IMR-90 (cell line): ENCODE measurements at regions not wholly inside any gene's neighbourhood (a gene's known extent, or its start where the extent isn't known, plus 50 kb on each side); places are given as distances from the start of the nearest gene placed in this dataset.

Experiments used
- ATAC-seq: fragments of 200-7000 bp; cut with Tn5 transposase; 2 replicates; pipeline ENCODE4 v1.9.1; 2020; ENCODE audit warnings: low read depth, mild to moderate bottlenecking, moderate library complexity
- BruUV-seq: library from RNA; stranded (reverse); fragments of 400-500 nt; replicated peaks from 2 replicates; lab custom pipeline; 2021; lab: Mats Ljungman, UMichigan
- CTCF ChIA-PET: fragments of 300-600 bp; formaldehyde crosslinking; extraction: SDS; loops from one replicate; lab custom pipeline; 2021; ENCODE audit warnings: antibody characterized with exemption; lab: Yijun Ruan, JAX
- POLR2A ChIA-PET: fragments of 300-600 bp; sonication (Branson Sonifier 250); formaldehyde crosslinking; loops from one replicate; lab custom pipeline; 2022; ENCODE audit warnings: antibody characterized with exemption; ENCODE audit not compliant: unreplicated experiment; lab: Charles Lee
- DNase-seq: peaks from one replicate; pipeline ENCODE4 v3.0.0; 2013
- H2AFZ ChIP-seq: replicated peaks from 2 replicates; pipeline ENCODE3; 2013; ENCODE audit warnings: low read length, mild to moderate bottlenecking; ENCODE audit not compliant: poor library complexity
- H2AK5ac ChIP-seq: 2 replicates; pipeline ENCODE4 v1.6.1; 2013; ENCODE audit warnings: low read depth, low read length, inconsistent platforms
- H2AK9ac ChIP-seq: replicated peaks from 2 replicates; pipeline ENCODE3; 2013; ENCODE audit warnings: mild to moderate bottlenecking, low read depth, low read length, moderate library complexity; ENCODE audit not compliant: poor library complexity
- H2BK120ac ChIP-seq: 2 replicates; pipeline ENCODE4 v1.6.1; 2013; ENCODE audit warnings: low read depth, low read length, inconsistent platforms
- H2BK15ac ChIP-seq: 3 replicates; pipeline ENCODE4 v1.6.1; 2013; ENCODE audit warnings: low read depth, low read length, inconsistent platforms
- H2BK20ac ChIP-seq: 2 replicates; pipeline ENCODE4 v1.6.1; 2013; ENCODE audit warnings: low read depth, mild to moderate bottlenecking, inconsistent platforms, low read length, moderate library complexity
- H2BK5ac ChIP-seq: 2 replicates; pipeline ENCODE4 v1.6.1; 2013; ENCODE audit warnings: mild to moderate bottlenecking, low read depth, low read length, inconsistent platforms; ENCODE audit not compliant: poor library complexity, severe bottlenecking
- H3K14ac ChIP-seq: replicated peaks from 2 replicates; pipeline ENCODE4 v1.6.1; 2013; ENCODE audit warnings: low read depth, low read length, inconsistent platforms
- H3K18ac ChIP-seq: 2 replicates; pipeline ENCODE4 v1.6.1; 2013; ENCODE audit warnings: low read depth, low read length, control low read depth
- H3K23ac ChIP-seq: 2 replicates; pipeline ENCODE4 v1.6.1; 2013; ENCODE audit warnings: low read depth, low read length, inconsistent platforms
- H3K27ac ChIP-seq: 2 replicates; pipeline ENCODE4 v1.5.1; 2013; ENCODE audit warnings: mild to moderate bottlenecking, control low read depth, low read length; ENCODE audit not compliant: insufficient read depth
- H3K27me3 ChIP-seq: 2 replicates; pipeline ENCODE4 v1.6.1; 2013; ENCODE audit warnings: low read length; ENCODE audit not compliant: control insufficient read depth, insufficient read depth
- H3K36me3 ChIP-seq: 2 replicates; pipeline ENCODE4 v1.6.1; 2013; ENCODE audit warnings: low read length, mixed read lengths; ENCODE audit not compliant: control insufficient read depth, insufficient read depth
- H3K4ac ChIP-seq: 2 replicates; pipeline ENCODE4 v1.6.1; 2013; ENCODE audit warnings: low read depth, low read length, inconsistent platforms
- H3K4me1 ChIP-seq: 2 replicates; pipeline ENCODE4 v1.6.1; 2013; ENCODE audit warnings: low read length, mixed read lengths; ENCODE audit not compliant: control insufficient read depth, insufficient read depth
- H3K4me2 ChIP-seq: 2 replicates; pipeline ENCODE4 v1.6.1; 2013; ENCODE audit warnings: low read depth, mild to moderate bottlenecking, control low read depth, low read length, moderate library complexity
- H3K4me3 ChIP-seq: 2 replicates; pipeline ENCODE4 v1.5.1; 2013; ENCODE audit warnings: low read depth, mild to moderate bottlenecking, control low read depth, low read length, moderate library complexity; ENCODE audit not compliant: insufficient read depth
- H3K56ac ChIP-seq: 2 replicates; pipeline ENCODE4 v1.6.1; 2013; ENCODE audit warnings: low read length, inconsistent platforms; ENCODE audit not compliant: insufficient read depth; ENCODE audit errors: extremely low read depth
- H3K79me1 ChIP-seq, 2 experiments: 2 replicates each; pipeline ENCODE4 v1.6.1; 2013; ENCODE audit warnings: low read length in 2 of 2, inconsistent platforms in 1 of 2, low read depth in 1 of 2
- H3K9ac ChIP-seq: 2 replicates; pipeline ENCODE4 v1.6.1; 2013; ENCODE audit warnings: low read depth, low read length, control low read depth
- H3K9me1 ChIP-seq: 2 replicates; pipeline ENCODE4 v1.6.1; 2013; ENCODE audit warnings: low read length, inconsistent platforms; ENCODE audit not compliant: insufficient read depth
- H3K9me3 ChIP-seq: 2 replicates; pipeline ENCODE4 v1.6.1; 2013; ENCODE audit warnings: low read length; ENCODE audit not compliant: control insufficient read depth, insufficient read depth
- H4K20me1 ChIP-seq: 2 replicates; pipeline ENCODE4 v1.6.1; 2013; ENCODE audit warnings: low read length, inconsistent platforms; ENCODE audit not compliant: insufficient read depth
- H4K5ac ChIP-seq: 2 replicates; pipeline ENCODE4 v1.6.1; 2013; ENCODE audit warnings: mild to moderate bottlenecking, low read depth, low read length, control low read depth
- H4K8ac ChIP-seq, 2 experiments: 2 replicates each; pipeline ENCODE4 v1.6.1; 2013; ENCODE audit warnings: low read depth in 2 of 2, low read length in 2 of 2, control low read depth in 1 of 2, inconsistent platforms in 1 of 2
- H4K91ac ChIP-seq: 2 replicates; pipeline ENCODE4 v1.6.1; 2013; ENCODE audit warnings: low read depth, low read length, inconsistent platforms; ENCODE audit not compliant: insufficient read depth
- BHLHE40 ChIP-seq: fragments of 150-350 bp; IDR thresholded peaks from 2 replicates; pipeline ENCODE4 v1.6.1; 2016; ENCODE audit warnings: mild to moderate bottlenecking, low read depth, low read length
- CEBPB ChIP-seq: IDR thresholded peaks from 2 replicates; pipeline ENCODE4 v1.6.1; 2012; ENCODE audit warnings: low read depth, low read length, improper control_type of control experiment
- CHD1 ChIP-seq: IDR thresholded peaks from 2 replicates; pipeline ENCODE4 v1.6.1; 2012; ENCODE audit warnings: low read depth, low read length, improper control_type of control experiment
- CTCF ChIP-seq: conservative IDR thresholded peaks from 2 replicates; pipeline ENCODE4 v1.5.1; 2012; ENCODE audit warnings: mild to moderate bottlenecking, low read depth, low read length, improper control_type of control experiment
- ELK1 ChIP-seq: fragments of 150-350 bp; IDR thresholded peaks from 2 replicates; pipeline ENCODE4 v1.6.1; 2016; ENCODE audit warnings: low read depth, mild to moderate bottlenecking, low read length, moderate library complexity, borderline replicate concordance
- FOS ChIP-seq: fragments of 150-350 bp; IDR thresholded peaks from 2 replicates; pipeline ENCODE4 v1.6.1; 2016; ENCODE audit warnings: low read depth, low read length
- MAZ ChIP-seq: IDR thresholded peaks from 2 replicates; pipeline ENCODE4 v1.6.1; 2012; ENCODE audit warnings: low read depth, mild to moderate bottlenecking, low read length, improper control_type of control experiment, moderate library complexity, borderline replicate concordance
- MXI1 ChIP-seq: IDR thresholded peaks from 2 replicates; pipeline ENCODE4 v1.6.1; 2012; ENCODE audit warnings: low read depth, mild to moderate bottlenecking, low read length, moderate library complexity, borderline replicate concordance
- NFE2L2 ChIP-seq: fragments of 150-350 bp; IDR thresholded peaks from 2 replicates; pipeline ENCODE4 v1.6.1; 2016; ENCODE audit warnings: low read depth, mild to moderate bottlenecking, low read length
- POLR2A ChIP-seq: IDR thresholded peaks from 2 replicates; pipeline ENCODE4 v1.6.1; 2012; ENCODE audit warnings: mild to moderate bottlenecking, low read depth, low read length
- RAD21 ChIP-seq: IDR thresholded peaks from 2 replicates; pipeline ENCODE4 v1.6.1; 2012; ENCODE audit warnings: low read length, improper control_type of control experiment
- RCOR1 ChIP-seq: IDR thresholded peaks from 2 replicates; pipeline ENCODE4 v1.6.1; 2012; ENCODE audit warnings: mild to moderate bottlenecking, low read length, improper control_type of control experiment; ENCODE audit not compliant: insufficient replicate concordance
- RFX5 ChIP-seq: IDR thresholded peaks from 2 replicates; pipeline ENCODE4 v1.8.0; 2012; ENCODE audit warnings: low read depth, mild to moderate bottlenecking, low read length, moderate library complexity
- USF2 ChIP-seq: fragments of 150-350 bp; IDR thresholded peaks from 2 replicates; pipeline ENCODE4 v1.6.1; 2017; ENCODE audit warnings: mild to moderate bottlenecking, antibody characterized with exemption, low read length, low read depth
- WGBS, 2 experiments: methylation state at CpG; one replicate each; pipeline versions ENCODE4 v1.1.5 to v1.1.7; 2013; ENCODE audit warnings: missing lambda C conversion rate in 2 of 2; ENCODE audit not compliant: insufficient read length in 1 of 2; ENCODE audit errors: extremely low coverage in 2 of 2; 5-methylcytosine and 5-hydroxymethylcytosine counted together
- dilution Hi-C: fragments of 300-500 bp; cut with HindIII; formaldehyde crosslinking; loops from one replicate; pipeline ENCODE4 v1.14.3; 2018; ENCODE audit warnings: low sequenced_read_pairs; ENCODE audit not compliant: unreplicated experiment
- in situ Hi-C: fragments of 300-500 bp; cut with MboI; formaldehyde crosslinking; loops from 3 replicates; pipeline ENCODE4 v1.14.3; 2019; ENCODE audit warnings: low sequenced_read_pairs, inconsistent platforms, mixed read lengths
- intact Hi-C: fragments of 100-400 bp; cut with micrococcal nuclease; formaldehyde crosslinking; loops from 2 replicates; pipeline ENCODE4 v1.10.0; 2022

GRCh38 chr15:39205506-39206371, 375.1 kb upstream of the THBS1 start:
- peak overlapping the region; percentile 96 for H2BK5ac ChIP-seq
- H4K91ac ChIP-seq, result peak overlapping the region; percentile 53; the same call in 1 of the 2 replicates
- peak overlapping the region; percentile 91 for H3K18ac ChIP-seq
- H2AK5ac ChIP-seq, result peak overlapping the region; percentile 45; the same call in 1 of the 2 replicates
- dilution Hi-C loops, result no loop called here
- ChIA-PET CTCF (interaction anchor here (1.3 kb wide), 1 partner anchor 15 kb away, joined by 3 read pairs; no protein-coding TSS in a partner anchor), POLR2A (interaction anchor here (1.3 kb wide), 1 partner anchor 97 kb away, joined by 4 read pairs; no protein-coding TSS in a partner anchor)
- H3K27ac ChIP-seq, result peak overlapping the region; percentile 92
- in situ Hi-C loops, result no loop called here
- peak overlapping the region; percentile 88 for H2BK120ac ChIP-seq
- H2AFZ ChIP-seq, result no peak overlapping the region
- peak overlapping the region; percentile 29; the same call in 1 of the 2 replicates for H3K23ac ChIP-seq
- peaks cover 14% of the 10 kb centered on the region for H3K4me1 ChIP-seq
- peak overlapping the region; percentile 73 for H3K14ac ChIP-seq
- H2BK20ac ChIP-seq, result peak overlapping the region; percentile 89
- H3K4me3 ChIP-seq, result no peak overlapping the region
- peak overlapping the region; percentile 71; the same call in 1 of the 2 replicates for H3K56ac ChIP-seq
- H3K36me3 ChIP-seq, result no peaks in the 10 kb centered on the region
- ATAC-seq, result peak; percentile 41
- no CpG with 5 or more reads among the region's 4 CpGs for WGBS, 2 experiments
- no peaks in the 10 kb centered on the region for H3K9me1 ChIP-seq
- intact Hi-C loops, result no loop called here
- no peak overlapping the region for H3K4me2 ChIP-seq
- no peaks in the 10 kb centered on the region for H4K20me1 ChIP-seq
- no peaks in the 10 kb centered on the region; the same call in 1 of the 2 replicates for H3K9me3 ChIP-seq
- TF ChIP-seq CTCF (no peak), FOS (no peak), CEBPB (no peak), POLR2A (no peak), MXI1 (no peak), BHLHE40 (no peak), NFE2L2 (no peak), RAD21 (no peak), RFX5 (no peak), USF2 (no peak), MAZ (no peak), RCOR1 (no peak), CHD1 (no peak), ELK1 (no peak)
- H3K9ac ChIP-seq, result peak overlapping the region; percentile 35; the same call in 1 of the 2 replicates
- peaks cover 0 to 6% of the 10 kb centered on the region in 2 experiments; a peak in 2 of 4 replicates for H3K79me1 ChIP-seq
- peak overlapping the region; percentile 80 for H3K4ac ChIP-seq
- peak overlapping the region; percentile 63 to 73; a peak in 3 of 4 replicates for H4K8ac ChIP-seq
- H3K27me3 ChIP-seq, result no peaks in the 10 kb centered on the region
- no peak for DNase-seq
- no peak overlapping the region for H2AK9ac ChIP-seq
- H4K5ac ChIP-seq, result peak overlapping the region; percentile 96
- BruUV-seq, result no TSS peak
- H2BK15ac ChIP-seq, result peak overlapping the region; percentile 91
